Trophoblast cell (in vitro differentiated cells and primary cell): ENCODE measurements at regions not wholly inside any gene's neighbourhood (a gene's known extent, or its start where the extent isn't known, plus 50 kb on each side); places are given as distances from the start of the nearest gene placed in this dataset.

Source experiments
- DNase-seq, 2 donors: peaks; one replicate each; pipeline ENCODE4 v3.0.0-alpha.2; 2016
- H2AFZ ChIP-seq: 2 replicates; pipeline ENCODE4 v1.6.1; 2013; ENCODE audit warnings: low read length, moderate library complexity, mild to moderate bottlenecking; ENCODE audit not compliant: insufficient read depth, poor library complexity
- H2AK5ac ChIP-seq: 2 replicates; pipeline ENCODE4 v1.6.1; 2013; ENCODE audit warnings: mild to moderate bottlenecking, low read length
- H2BK120ac ChIP-seq: 2 replicates; pipeline ENCODE4 v1.6.1; 2013; ENCODE audit warnings: low read length, mild to moderate bottlenecking, moderate library complexity; ENCODE audit not compliant: insufficient read depth, poor library complexity
- H2BK12ac ChIP-seq: 2 replicates; pipeline ENCODE4 v1.6.1; 2013; ENCODE audit warnings: mild to moderate bottlenecking, low read length, moderate library complexity
- H2BK5ac ChIP-seq: 2 replicates; pipeline ENCODE4 v1.6.1; 2013; ENCODE audit warnings: low read length, low read depth, moderate library complexity, mild to moderate bottlenecking; ENCODE audit not compliant: poor library complexity
- H3K14ac ChIP-seq: 2 replicates; pipeline ENCODE4 v1.6.1; 2013; ENCODE audit warnings: mild to moderate bottlenecking, low read length
- H3K18ac ChIP-seq: 2 replicates; pipeline ENCODE4 v1.6.1; 2013; ENCODE audit warnings: mild to moderate bottlenecking, low read length
- H3K23ac ChIP-seq: 2 replicates; pipeline ENCODE4 v1.6.1; 2013; ENCODE audit warnings: low read length
- H3K27ac ChIP-seq: 2 replicates; pipeline ENCODE4 v1.5.1; 2013; ENCODE audit warnings: low read depth, mild to moderate bottlenecking, inconsistent platforms, low read length, moderate library complexity
- H3K27me3 ChIP-seq: 2 replicates; pipeline ENCODE4 v1.6.1; 2013; ENCODE audit warnings: inconsistent platforms, mild to moderate bottlenecking, low read length, moderate library complexity; ENCODE audit not compliant: insufficient read depth
- H3K36me3 ChIP-seq, 2 experiments: 1 replicate in 1 of 2; 2 replicates in 1 of 2; pipeline ENCODE4 v1.6.1; 2013; ENCODE audit warnings: low read length in 2 of 2, mild to moderate bottlenecking in 2 of 2, moderate library complexity in 1 of 2; ENCODE audit not compliant: insufficient read depth in 2 of 2, control insufficient read depth in 1 of 2
- H3K4ac ChIP-seq: 2 replicates; pipeline ENCODE4 v1.6.1; 2013; ENCODE audit warnings: low read depth, mild to moderate bottlenecking, low read length, moderate library complexity
- H3K4me1 ChIP-seq, 2 experiments: 1 replicate in 1 of 2; 2 replicates in 1 of 2; pipeline ENCODE4 v1.6.1; 2013; ENCODE audit warnings: low read length in 2 of 2, mild to moderate bottlenecking in 2 of 2, moderate library complexity in 1 of 2; ENCODE audit not compliant: insufficient read depth in 2 of 2, control insufficient read depth in 1 of 2
- H3K4me2 ChIP-seq: 2 replicates; pipeline ENCODE4 v1.6.1; 2013; ENCODE audit warnings: inconsistent platforms, mild to moderate bottlenecking, low read length, moderate library complexity
- H3K4me3 ChIP-seq: 2 replicates; pipeline ENCODE4 v1.5.1; 2013; ENCODE audit warnings: mild to moderate bottlenecking, low read depth, low read length, inconsistent platforms
- H3K79me1 ChIP-seq: one replicate; pipeline ENCODE4 v1.6.1; 2013; ENCODE audit warnings: low read length
- H3K79me2 ChIP-seq: 2 replicates; pipeline ENCODE4 v1.6.1; 2013; ENCODE audit warnings: low read length, mild to moderate bottlenecking; ENCODE audit not compliant: control insufficient read depth, insufficient read depth, poor library complexity
- H3K9ac ChIP-seq: 2 replicates; pipeline ENCODE4 v1.6.1; 2013; ENCODE audit warnings: mild to moderate bottlenecking, low read length
- H3K9me3 ChIP-seq: 2 replicates; pipeline ENCODE4 v1.6.1; 2013; ENCODE audit warnings: low read depth, mild to moderate bottlenecking, control low read depth, inconsistent platforms, low read length; ENCODE audit not compliant: insufficient read depth
- H4K12ac ChIP-seq: 2 replicates; pipeline ENCODE4 v1.6.1; 2013; ENCODE audit warnings: low read depth, mild to moderate bottlenecking, low read length, moderate library complexity
- H4K8ac ChIP-seq: 2 replicates; pipeline ENCODE4 v1.6.1; 2013; ENCODE audit warnings: low read depth, mild to moderate bottlenecking, low read length, moderate library complexity
- H4K91ac ChIP-seq: one replicate; pipeline ENCODE4 v1.6.1; 2013; ENCODE audit warnings: low read depth, mild to moderate bottlenecking, low read length, moderate library complexity
- WGBS: extraction: QIAGEN DNeasy Blood & Tissue Kit; methylation state at CpG from one replicate; pipeline ENCODE4 v1.1.7; 2013; ENCODE audit warnings: missing lambda C conversion rate; ENCODE audit not compliant: insufficient read length, insufficient coverage; ENCODE audit errors: extremely low coverage; 5-methylcytosine and 5-hydroxymethylcytosine counted together

DNA sequence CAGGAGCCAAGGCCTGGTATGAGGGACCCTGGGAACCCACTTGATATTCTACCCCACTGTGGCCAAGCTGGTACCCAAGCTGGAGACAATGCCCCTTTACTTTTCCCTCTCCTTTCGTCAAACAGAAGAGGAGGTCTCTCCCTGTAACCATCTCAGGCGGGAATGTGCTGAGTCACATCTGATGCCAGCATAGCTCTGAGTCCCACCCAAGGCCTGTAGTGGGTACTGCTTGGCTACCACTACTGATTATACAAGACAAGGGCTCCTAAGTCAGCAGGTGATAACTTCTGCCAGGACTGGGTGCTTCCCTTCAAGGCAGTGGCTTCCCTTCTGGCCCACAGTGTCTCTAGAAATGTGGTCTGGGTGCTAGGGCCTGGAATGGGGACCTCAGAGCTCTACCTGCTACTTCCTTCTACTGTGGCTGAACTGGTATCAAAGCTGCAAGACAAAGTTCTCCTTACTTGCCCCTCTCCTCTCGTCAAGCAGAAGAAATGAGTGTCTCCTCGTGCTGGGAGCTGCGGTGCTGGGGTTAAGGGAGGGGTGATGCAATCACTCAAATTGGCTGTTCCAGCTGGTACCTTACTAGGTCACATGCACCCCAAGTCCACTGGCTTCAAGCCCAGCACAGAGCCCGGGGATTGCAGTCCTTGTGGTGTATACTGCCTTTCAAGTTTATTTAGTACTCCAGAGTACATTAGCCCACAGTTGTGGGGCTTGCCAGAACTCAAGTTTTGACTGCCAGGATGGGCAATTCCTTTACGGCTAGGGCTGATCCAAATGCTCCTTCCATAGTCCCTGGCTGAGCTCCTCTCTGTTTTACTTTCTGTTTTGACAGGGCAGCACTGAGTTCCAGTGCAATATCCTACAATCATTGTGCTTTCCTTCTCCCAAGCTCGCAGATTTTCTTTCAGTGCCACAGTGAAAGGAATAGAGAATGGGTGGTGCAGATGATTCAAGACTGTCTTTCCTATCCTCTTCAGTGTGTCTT is 419.7 kb upstream of the CNTN5 start:
- no peak overlapping the region for H4K91ac ChIP-seq
- no CpG with 5 or more reads among the region's 8 CpGs for WGBS
- H3K14ac ChIP-seq = no peak overlapping the region
- no peak overlapping the region for H3K4me3 ChIP-seq
- H3K4ac ChIP-seq = no peak overlapping the region
- no peak for DNase-seq
- H2AFZ ChIP-seq = no peak overlapping the region
- H4K8ac ChIP-seq = no peak overlapping the region
- H3K4me1 ChIP-seq = no peaks in the 10 kb centered on the region
- no peaks in the 10 kb centered on the region for H3K79me1 ChIP-seq
- no peak overlapping the region for H2AK5ac ChIP-seq
- H4K12ac ChIP-seq = no peak overlapping the region
- no peaks in the 10 kb centered on the region for H3K27me3 ChIP-seq
- no peaks in the 10 kb centered on the region for H3K9me3 ChIP-seq
- H3K27ac ChIP-seq = no peak overlapping the region
- H3K4me2 ChIP-seq = no peak overlapping the region
- H3K79me2 ChIP-seq = no peaks in the 10 kb centered on the region
- H2BK5ac ChIP-seq = no peak overlapping the region
- no peaks in the 10 kb centered on the region for H3K36me3 ChIP-seq
- no peak overlapping the region for H2BK12ac ChIP-seq
- no peak overlapping the region for H3K23ac ChIP-seq
- H3K9ac ChIP-seq = no peak overlapping the region
- no peak overlapping the region for H3K18ac ChIP-seq
- H2BK120ac ChIP-seq = no peak overlapping the region

GRCh38 chr11:98616098-98616655 is 404.6 kb upstream of the CNTN5 start:
- Histone ChIP-seq H2BK5ac (no peak overlapping the region), H4K91ac (no peak overlapping the region), H3K9me3 (peaks cover 10% of the 10 kb centered on the region), H3K18ac (no peak overlapping the region), H3K9ac (no peak overlapping the region), H3K4me1 (no peaks in the 10 kb centered on the region), H2BK12ac (no peak overlapping the region), H2BK120ac (no peak overlapping the region), H3K27ac (no peak overlapping the region), H4K12ac (no peak overlapping the region), H3K14ac (no peak overlapping the region), H3K36me3 (no peaks in the 10 kb centered on the region), H2AK5ac (no peak overlapping the region), H3K79me1 (no peaks in the 10 kb centered on the region), H2AFZ (no peak overlapping the region), H4K8ac (no peak overlapping the region), H3K23ac (no peak overlapping the region), H3K4me3 (no peak overlapping the region), H3K79me2 (no peaks in the 10 kb centered on the region), H3K27me3 (no peaks in the 10 kb centered on the region), H3K4me2 (no peak overlapping the region), H3K4ac (no peak overlapping the region)
- DNase-seq = no peak

- Histone ChIP-seq H4K8ac (no peak overlapping the region), H3K9me3 (peaks cover 10% of the 10 kb centered on the region), H3K27me3 (no peaks in the 10 kb centered on the region), H3K4me2 (no peak overlapping the region), H3K18ac (no peak overlapping the region), H4K91ac (no peak overlapping the region), H2BK5ac (no peak overlapping the region), H2AFZ (no peak overlapping the region), H2BK120ac (no peak overlapping the region), H4K12ac (no peak overlapping the region), H3K79me2 (no peaks in the 10 kb centered on the region), H3K23ac (no peak overlapping the region), H2AK5ac (no peak overlapping the region), H3K9ac (no peak overlapping the region), H3K14ac (no peak overlapping the region), H3K36me3 (no peaks in the 10 kb centered on the region), H3K4ac (no peak overlapping the region), H3K79me1 (no peaks in the 10 kb centered on the region), H2BK12ac (no peak overlapping the region), H3K4me3 (no peak overlapping the region), H3K4me1 (no peaks in the 10 kb centered on the region), H3K27ac (no peak overlapping the region)
- no peak for DNase-seq
Observed at GRCh38 chr11:98621767-98622166, 399.0 kb upstream of the CNTN5 start.

GRCh38 chr11:98625526-98625925 is 395.2 kb upstream of the CNTN5 start:
- H3K27ac ChIP-seq = no peak overlapping the region
- H2AFZ ChIP-seq = no peak overlapping the region
- no peak overlapping the region for H2BK5ac ChIP-seq
- no peak overlapping the region for H2BK12ac ChIP-seq
- H3K4me3 ChIP-seq = no peak overlapping the region
- no peaks in the 10 kb centered on the region for H3K27me3 ChIP-seq
- no peak overlapping the region for H3K9ac ChIP-seq
- DNase-seq = no peak
- H3K36me3 ChIP-seq = no peaks in the 10 kb centered on the region
- no peaks in the 10 kb centered on the region for H3K4me1 ChIP-seq
- no peak overlapping the region for H3K14ac ChIP-seq
- H3K4me2 ChIP-seq = no peak overlapping the region
- H2AK5ac ChIP-seq = no peak overlapping the region
- H3K9me3 ChIP-seq = peaks cover 1% of the 10 kb centered on the region
- H2BK120ac ChIP-seq = no peak overlapping the region
- H4K91ac ChIP-seq = no peak overlapping the region
- no peaks in the 10 kb centered on the region for H3K79me1 ChIP-seq
- H3K4ac ChIP-seq = no peak overlapping the region
- no peak overlapping the region for H3K18ac ChIP-seq
- WGBS = no CpG with 5 or more reads among the region's 2 CpGs
- no peak overlapping the region for H3K23ac ChIP-seq
- no peaks in the 10 kb centered on the region for H3K79me2 ChIP-seq
- no peak overlapping the region for H4K12ac ChIP-seq
- H4K8ac ChIP-seq = no peak overlapping the region
